HG03432 (cell line): ENCODE measurements at regions not wholly inside any gene's neighbourhood (a gene's known extent, or its start where the extent isn't known, plus 50 kb on each side); places are given as distances from the start of the nearest gene placed in this dataset.

Experiments
- ATAC-seq: cut with Tn5 transposase; IDR thresholded peaks from one replicate; pipeline ENCODE4 v1.9.1; 2021; ENCODE audit warnings: mild to moderate bottlenecking, moderate library complexity; ENCODE audit not compliant: unreplicated experiment

GRCh38 chr5:93123127-93123526 is 457.9 kb downstream of the NR2F1-AS1 start:
- ATAC-seq: no peak

DNA sequence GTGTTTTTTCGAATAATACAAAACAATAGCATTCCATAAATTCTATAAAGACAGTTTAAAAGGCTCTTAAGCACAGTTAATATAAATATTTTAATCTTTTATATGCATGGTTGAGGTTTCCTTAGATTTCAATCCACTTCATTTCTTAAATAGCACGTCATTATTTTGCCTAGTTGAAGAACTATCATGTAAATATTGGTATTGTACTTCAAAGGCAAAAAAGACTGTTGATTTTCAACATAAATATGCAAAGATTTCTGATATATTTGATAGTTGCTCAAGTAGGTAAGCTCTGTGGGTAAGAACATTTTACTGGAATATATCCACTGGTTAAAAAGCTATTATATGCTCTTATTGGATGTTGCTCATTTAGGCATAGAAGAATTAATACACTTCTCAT is 458.6 kb downstream of the NR2F1-AS1 start:
- no peak for ATAC-seq

DNA sequence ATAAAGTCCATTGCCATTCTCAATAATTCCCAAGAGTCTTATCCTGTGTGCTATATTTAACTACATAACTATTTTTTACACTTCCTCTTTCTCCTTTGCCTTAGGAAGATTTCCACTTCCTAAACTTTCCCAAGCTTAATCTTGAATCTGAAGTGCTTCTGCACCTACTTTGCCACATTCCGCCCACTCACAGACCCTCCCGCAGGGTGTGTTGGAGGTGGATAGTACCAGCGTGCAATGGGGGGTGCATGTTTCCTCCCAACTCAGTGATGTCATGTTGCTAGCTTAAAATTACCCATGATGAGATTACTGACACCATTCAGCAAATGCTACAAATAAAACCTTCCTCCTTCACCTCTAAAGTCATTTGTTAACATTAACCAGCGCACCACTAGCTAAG is 460.2 kb downstream of the NR2F1-AS1 start:
- no peak for ATAC-seq

- no peak for ATAC-seq
Observed at GRCh38 chr5:93120051-93120450, 461.0 kb downstream of the NR2F1-AS1 start.

- ATAC-seq: no peak
Observed at GRCh38 chr5:93117751-93118531, 463.1 kb downstream of the NR2F1-AS1 start.

GRCh38 chr5:93107805-93108520 is 473.1 kb downstream of the NR2F1-AS1 start:
- ATAC-seq: no peak

DNA sequence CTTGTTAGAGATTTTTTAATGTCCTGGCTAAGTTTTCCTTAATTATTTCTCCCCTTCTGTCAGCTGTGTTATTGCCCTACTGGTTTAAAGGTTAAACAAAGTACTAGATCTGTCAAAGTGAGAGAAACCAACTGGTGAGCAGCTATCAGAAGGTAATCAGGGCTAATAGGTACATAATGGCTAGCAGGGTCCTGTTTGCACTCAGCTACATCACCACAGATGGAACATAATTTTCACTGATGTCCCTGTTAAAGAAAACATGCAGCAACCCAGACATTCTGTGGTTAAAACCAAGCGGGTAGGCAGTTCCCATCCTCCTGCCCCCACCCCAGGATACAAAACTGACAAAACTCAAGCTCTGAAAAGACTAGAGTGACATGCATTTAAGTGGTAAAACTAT is 473.9 kb downstream of the NR2F1-AS1 start:
- ATAC-seq: no peak

DNA sequence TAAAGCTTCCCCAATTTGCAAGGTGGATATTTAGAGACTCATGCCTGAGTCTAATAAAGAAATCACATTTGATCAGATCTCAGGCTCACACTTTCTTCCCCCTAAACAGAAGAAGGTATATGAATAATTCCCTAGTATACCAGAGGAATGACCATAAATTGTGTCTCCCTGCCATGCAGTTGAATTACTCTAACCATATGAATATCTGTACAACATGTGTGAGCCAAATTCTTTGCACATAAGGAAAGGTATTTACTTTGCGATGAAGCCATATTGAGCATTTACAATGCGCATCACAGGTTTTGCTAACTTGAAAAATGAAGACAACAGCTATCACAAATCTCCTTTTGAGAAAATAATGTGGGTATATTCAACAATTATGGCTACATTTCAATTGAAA is 479.4 kb downstream of the NR2F1-AS1 start:
- ATAC-seq: no peak

DNA sequence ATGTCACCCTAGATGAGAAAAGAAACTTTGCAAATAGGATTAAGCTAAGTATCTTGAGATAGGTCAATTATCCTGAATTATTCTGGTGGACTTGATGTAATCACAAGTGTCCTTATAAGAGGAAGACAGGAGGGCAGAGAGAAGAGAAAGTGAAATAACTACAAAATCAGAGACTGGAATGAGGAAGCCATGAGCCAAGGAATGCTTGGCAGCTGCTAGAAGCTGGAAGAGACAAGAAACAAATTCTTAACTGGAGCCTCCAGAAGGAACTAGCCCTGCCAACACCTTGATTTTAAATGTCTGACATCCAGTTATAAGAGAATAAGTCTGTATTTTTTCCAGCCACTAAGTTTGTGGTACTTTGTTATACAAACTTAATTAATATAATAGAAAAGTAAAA is 480.0 kb downstream of the NR2F1-AS1 start:
- ATAC-seq: no peak

DNA sequence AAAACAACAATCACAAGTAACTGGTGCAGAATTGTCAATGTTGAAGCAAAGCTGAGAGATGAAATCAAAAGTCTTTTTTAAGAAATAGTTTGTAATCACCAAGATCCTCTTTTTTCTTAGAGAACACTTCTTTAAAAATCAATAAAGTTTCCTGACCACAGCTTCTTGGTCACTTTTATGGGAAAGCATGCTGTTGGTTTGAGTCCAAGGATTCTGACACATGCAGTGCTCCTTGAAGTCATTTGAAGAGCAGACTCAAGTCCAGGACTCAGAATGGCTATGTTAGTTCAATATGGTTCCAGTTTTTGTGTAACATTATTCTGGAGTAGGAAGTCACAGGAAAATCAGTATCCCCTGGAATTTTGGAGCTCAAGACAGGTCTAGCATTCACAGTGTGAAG is 480.6 kb downstream of the NR2F1-AS1 start:
- no peak for ATAC-seq

- no peak for ATAC-seq
Observed at GRCh38 chr5:93099902-93100347, 481.1 kb downstream of the NR2F1-AS1 start.

DNA sequence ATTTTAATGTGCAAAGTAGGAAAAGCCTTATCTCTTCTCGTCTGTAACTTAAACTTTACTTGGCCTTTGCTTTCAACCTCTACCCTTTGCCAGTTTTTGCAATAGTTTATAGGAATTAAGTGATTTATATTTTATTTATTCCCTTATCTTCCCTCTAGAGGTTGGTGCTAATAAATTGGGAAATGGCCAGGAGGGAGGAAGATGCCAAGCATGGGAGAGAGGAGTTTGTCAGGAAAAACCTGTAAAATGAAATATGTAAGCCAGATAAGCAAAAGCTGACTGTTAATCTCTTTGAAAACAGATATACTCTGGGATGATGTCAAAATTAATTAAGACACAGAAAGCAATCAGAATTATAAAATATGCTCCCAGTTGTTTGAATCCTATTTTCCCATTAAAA is 484.5 kb downstream of the NR2F1-AS1 start:
- ATAC-seq: no peak

GRCh38 chr5:93092349-93093105 is 488.5 kb downstream of the NR2F1-AS1 start:
- no peak for ATAC-seq

DNA sequence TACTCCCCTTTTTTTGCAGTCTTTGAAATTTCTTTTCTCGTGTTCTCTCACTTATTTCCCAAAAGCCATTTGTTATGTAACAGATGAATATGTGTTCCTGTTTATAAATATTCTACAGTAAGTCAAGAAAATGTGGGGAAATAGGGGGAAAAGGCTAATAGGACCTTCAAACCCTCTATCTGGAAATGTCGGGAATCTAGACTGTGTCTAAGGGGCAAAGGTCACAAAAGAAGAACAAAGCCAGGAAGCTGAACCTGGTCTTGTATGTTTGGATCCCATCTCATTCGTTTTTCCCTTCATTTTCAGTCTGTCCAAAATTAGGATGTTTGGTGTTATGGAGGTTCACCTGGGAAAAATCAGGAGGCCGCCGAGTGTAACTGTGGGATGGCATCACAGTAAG is 490.3 kb downstream of the NR2F1-AS1 start:
- ATAC-seq: no peak

- ATAC-seq: no peak
Observed at GRCh38 chr5:93088592-93089389, 492.2 kb downstream of the NR2F1-AS1 start.

DNA sequence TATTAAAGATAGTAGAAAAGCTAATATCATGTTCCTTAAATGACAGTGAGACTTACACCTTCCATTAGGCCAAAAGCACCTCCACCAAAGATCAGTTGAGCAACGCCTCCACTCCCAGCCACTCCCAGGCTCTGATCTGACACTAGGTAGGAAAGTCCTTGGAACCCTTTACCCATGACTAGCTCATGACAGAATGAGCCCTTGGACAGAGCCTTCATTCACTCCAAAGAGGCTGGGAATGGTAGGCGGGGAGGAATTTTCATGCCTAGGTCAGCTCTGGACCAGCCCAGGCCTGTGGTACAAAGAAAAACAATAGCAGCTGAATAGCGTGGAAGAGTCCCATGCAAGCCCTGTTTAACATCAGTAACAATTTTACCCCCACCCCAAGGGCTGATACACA is 493.7 kb downstream of the NR2F1-AS1 start:
- no peak for ATAC-seq

GRCh38 chr5:93082981-93083380 is 498.0 kb downstream of the NR2F1-AS1 start:
- no peak for ATAC-seq

- no peak for ATAC-seq
Observed at GRCh38 chr5:93079046-93079445, 502.0 kb downstream of the NR2F1-AS1 start.

GRCh38 chr5:93078082-93079038 is 502.7 kb downstream of the NR2F1-AS1 start:
- peak; percentile 83 for ATAC-seq

GRCh38 chr5:93076566-93076965 is 504.5 kb downstream of the NR2F1-AS1 start:
- no peak for ATAC-seq
